ENCODE measurements at regions not wholly inside any gene's neighbourhood (a gene's known extent, or its start where the extent isn't known, plus 50 kb on each side); places are given as distances from the start of the nearest gene placed in this dataset.

- H3K27ac ChIP-seq: peak overlapping the region in 3 of 4 donors; percentile 21 to 68 (median 22)
- TF ChIP-seq POLR2AphosphoS5 (IDR thresholded peaks at IDR 0.05) (peak in 3 of 4 donors; percentile 24 to 53 (median 36)), EP300 (IDR thresholded peaks at IDR 0.05) (no peak), CTCF (IDR thresholded peaks at IDR 0.05) (no peak), POLR2A (IDR thresholded peaks at IDR 0.05) (no peak)
- WGBS, 2 donors: 58 to 59% methylated on average over 16 of the region's 16 CpGs
These were observed 139.5 kb upstream of the CHST15 start for GRCh38 chr10:124232686-124233545.

GRCh38 chr10:124231168-124232155 is 138.1 kb upstream of the CHST15 start:
- H3K4me3 ChIP-seq: no peak overlapping the region
- peaks cover 0 to 4% (median 0%) of the 10 kb centered on the region in 4 donors for H3K9me3 ChIP-seq
- TF ChIP-seq POLR2AphosphoS5 (IDR thresholded peaks at IDR 0.05) (no peak), EP300 (IDR thresholded peaks at IDR 0.05) (no peak), POLR2A (IDR thresholded peaks at IDR 0.05) (no peak), CTCF (IDR thresholded peaks at IDR 0.05) (no peak)
- H3K4me1 ChIP-seq: peaks cover 0 to 18% (median 13%) of the 10 kb centered on the region in 4 donors
- intact Hi-C loops (cut with DNase I): no loop called here
- DNase-seq: no peak
- no peaks in the 10 kb centered on the region for H3K27me3 ChIP-seq
- 91% methylated on average over 8 of the region's 8 CpGs for WGBS, 2 donors
- no peaks in the 10 kb centered on the region for H3K36me3 ChIP-seq
- no peak overlapping the region for H3K27ac ChIP-seq

More at GRCh38 chr10:124232686-124233545, 139.5 kb upstream of the CHST15 start:
- Histone ChIP-seq H3K4me1 (peaks cover 0 to 18% (median 13%) of the 10 kb centered on the region in 4 donors), H3K36me3 (no peaks in the 10 kb centered on the region), H3K27me3 (no peaks in the 10 kb centered on the region), H3K4me3 (no peak overlapping the region), H3K9me3 (peaks cover 0 to 4% (median 0%) of the 10 kb centered on the region in 4 donors)
- peak; percentile 74 for DNase-seq
- intact Hi-C loops (cut with DNase I): no loop called here

GRCh38 chr10:124230635-124231167 is 137.3 kb upstream of the CHST15 start:
- Histone ChIP-seq H3K27ac (no peak overlapping the region), H3K27me3 (no peaks in the 10 kb centered on the region), H3K4me1 (peaks cover 0 to 21% (median 14%) of the 10 kb centered on the region in 4 donors), H3K4me3 (no peak overlapping the region), H3K9me3 (peaks cover 0 to 4% (median 0%) of the 10 kb centered on the region in 4 donors), H3K36me3 (no peaks in the 10 kb centered on the region)
- DNase-seq: no peak
- intact Hi-C loops (cut with DNase I): no loop called here
- no peak for TF ChIP-seq POLR2AphosphoS5 (IDR thresholded peaks at IDR 0.05)
- no peak for TF ChIP-seq CTCF (IDR thresholded peaks at IDR 0.05)
- TF ChIP-seq EP300 (IDR thresholded peaks at IDR 0.05): no peak
- no peak for TF ChIP-seq POLR2A (IDR thresholded peaks at IDR 0.05)
- 94 to 95% methylated on average over 11 of the region's 11 CpGs for WGBS, 2 donors

GRCh38 chr10:124229989-124230634 is 136.7 kb upstream of the CHST15 start:
- 87 to 93% methylated on average over 15 of the region's 15 CpGs for WGBS, 2 donors
- H3K4me3 ChIP-seq: no peak overlapping the region
- DNase-seq: no peak
- intact Hi-C loops (cut with DNase I): no loop called here
- H3K27me3 ChIP-seq: no peaks in the 10 kb centered on the region
- TF ChIP-seq POLR2AphosphoS5 (IDR thresholded peaks at IDR 0.05): no peak
- TF ChIP-seq EP300 (IDR thresholded peaks at IDR 0.05): no peak
- TF ChIP-seq POLR2A (IDR thresholded peaks at IDR 0.05): no peak
- TF ChIP-seq CTCF (IDR thresholded peaks at IDR 0.05): no peak
- H3K36me3 ChIP-seq: no peaks in the 10 kb centered on the region
- peaks cover 0 to 27% (median 16%) of the 10 kb centered on the region in 4 donors for H3K4me1 ChIP-seq
- no peak overlapping the region for H3K27ac ChIP-seq
- peaks cover 0 to 4% (median 0%) of the 10 kb centered on the region in 4 donors for H3K9me3 ChIP-seq

Data from sigmoid colon (tissue), 6 donors.